ENCODE measurements at regions not wholly inside any gene's neighbourhood (a gene's known extent, or its start where the extent isn't known, plus 50 kb on each side); places are given as distances from the start of the nearest gene placed in this dataset.

DNA sequence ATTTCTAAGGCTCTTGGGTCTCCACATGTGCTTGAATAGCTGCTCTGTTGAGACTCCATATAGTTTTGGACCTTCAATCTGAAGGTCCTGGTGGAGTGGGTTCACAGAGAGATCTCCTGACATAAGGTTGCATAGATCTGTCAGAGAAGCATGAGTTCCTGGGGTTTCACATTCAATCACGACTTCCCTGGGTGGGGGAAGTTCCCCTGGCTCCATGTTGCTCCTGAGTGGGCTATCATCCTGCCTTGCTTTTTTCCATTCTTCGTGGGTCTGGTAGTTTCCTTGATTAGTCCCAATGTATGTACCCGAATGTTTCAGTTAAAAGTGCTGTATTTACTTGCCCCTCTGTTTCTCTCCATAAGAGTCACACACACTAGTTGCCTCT, 181.8 kb downstream of the RASSF9 start:
- Histone ChIP-seq H3K4me1 (ENCODE audit: insufficient read depth) (no peaks in the 10 kb centered on the region), H3K27me3 (no peaks in the 10 kb centered on the region), H3K4me3 (no peak overlapping the region), H3K27ac (no peak overlapping the region), H3K79me2 (no peaks in the 10 kb centered on the region), H3K9me2 (replicated peaks; ENCODE audit: insufficient read depth) (no peaks in the 10 kb centered on the region), H2AFZ (no peak overlapping the region), H3K36me3 (replicated peaks; ENCODE audit: insufficient read depth, low read depth) (no peaks in the 10 kb centered on the region), H3K4me2 (no peak overlapping the region), H4K20me1 (ENCODE audit: insufficient read depth, poor library complexity, severe bottlenecking) (no peaks in the 10 kb centered on the region), H3K9me3 (ENCODE audit: low read depth) (peaks cover 5% of the 10 kb centered on the region)
- DNase-seq (ENCODE audit: low spot score), result no peak
- whole genome bisulfite sequencing (ENCODE audit: low lambda C conversion rate, missing lambda C conversion rate), result 84% methylated on average over 3 of the region's 3 CpGs
- TF ChIP-seq EZH2phosphoT487 (IDR thresholded peaks at IDR 0.05; ENCODE audit: low read depth, severe bottlenecking, unreplicated experiment) (no peak), EZH2 (IDR thresholded peaks at IDR 0.05; ENCODE audit: borderline replicate concordance) (no peak)
- TF ChIP-seq, protein P1, sequence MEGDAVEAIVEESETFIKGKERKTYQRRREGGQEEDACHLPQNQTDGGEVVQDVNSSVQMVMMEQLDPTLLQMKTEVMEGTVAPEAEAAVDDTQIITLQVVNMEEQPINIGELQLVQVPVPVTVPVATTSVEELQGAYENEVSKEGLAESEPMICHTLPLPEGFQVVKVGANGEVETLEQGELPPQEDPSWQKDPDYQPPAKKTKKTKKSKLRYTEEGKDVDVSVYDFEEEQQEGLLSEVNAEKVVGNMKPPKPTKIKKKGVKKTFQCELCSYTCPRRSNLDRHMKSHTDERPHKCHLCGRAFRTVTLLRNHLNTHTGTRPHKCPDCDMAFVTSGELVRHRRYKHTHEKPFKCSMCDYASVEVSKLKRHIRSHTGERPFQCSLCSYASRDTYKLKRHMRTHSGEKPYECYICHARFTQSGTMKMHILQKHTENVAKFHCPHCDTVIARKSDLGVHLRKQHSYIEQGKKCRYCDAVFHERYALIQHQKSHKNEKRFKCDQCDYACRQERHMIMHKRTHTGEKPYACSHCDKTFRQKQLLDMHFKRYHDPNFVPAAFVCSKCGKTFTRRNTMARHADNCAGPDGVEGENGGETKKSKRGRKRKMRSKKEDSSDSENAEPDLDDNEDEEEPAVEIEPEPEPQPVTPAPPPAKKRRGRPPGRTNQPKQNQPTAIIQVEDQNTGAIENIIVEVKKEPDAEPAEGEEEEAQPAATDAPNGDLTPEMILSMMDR (IDR thresholded peaks at IDR 0.05; ENCODE audit: poor library complexity), result no peak

- no peaks in the 10 kb centered on the region for H3K9me2 ChIP-seq (replicated peaks; ENCODE audit: insufficient read depth)
- H3K9me3 ChIP-seq (ENCODE audit: low read depth), result peaks cover 5% of the 10 kb centered on the region
- H3K4me3 ChIP-seq, result no peak overlapping the region
- H4K20me1 ChIP-seq (ENCODE audit: insufficient read depth, poor library complexity, severe bottlenecking), result no peaks in the 10 kb centered on the region
- 89% methylated on average over 2 of the region's 2 CpGs for WGBS (ENCODE audit: low lambda C conversion rate, missing lambda C conversion rate)
- no peaks in the 10 kb centered on the region for H3K4me1 ChIP-seq (ENCODE audit: insufficient read depth)
- H3K36me3 ChIP-seq (replicated peaks; ENCODE audit: insufficient read depth, low read depth), result no peaks in the 10 kb centered on the region
- H3K4me2 ChIP-seq, result no peak overlapping the region
- no peaks in the 10 kb centered on the region for H3K27me3 ChIP-seq
- TF ChIP-seq, protein P1 (IDR thresholded peaks at IDR 0.05; ENCODE audit: poor library complexity), result no peak
- TF ChIP-seq EZH2 (IDR thresholded peaks at IDR 0.05; ENCODE audit: borderline replicate concordance) (no peak), EZH2phosphoT487 (IDR thresholded peaks at IDR 0.05; ENCODE audit: low read depth, severe bottlenecking, unreplicated experiment) (no peak)
- H3K79me2 ChIP-seq, result no peaks in the 10 kb centered on the region
- no peak for DNase-seq (ENCODE audit: low spot score)
- no peak overlapping the region for H2AFZ ChIP-seq
- no peak overlapping the region for H3K27ac ChIP-seq
These were observed 179.6 kb downstream of the RASSF9 start for GRCh38 chr12:85656561-85656960.

- Histone ChIP-seq H3K27me3 (no peaks in the 10 kb centered on the region), H3K4me3 (no peak overlapping the region), H2AFZ (no peak overlapping the region), H3K27ac (no peak overlapping the region), H4K20me1 (ENCODE audit: insufficient read depth, poor library complexity, severe bottlenecking) (no peaks in the 10 kb centered on the region), H3K4me2 (no peak overlapping the region), H3K79me2 (no peaks in the 10 kb centered on the region), H3K9me2 (replicated peaks; ENCODE audit: insufficient read depth) (no peaks in the 10 kb centered on the region), H3K36me3 (replicated peaks; ENCODE audit: insufficient read depth, low read depth) (no peaks in the 10 kb centered on the region), H3K9me3 (ENCODE audit: low read depth) (peaks cover 5% of the 10 kb centered on the region), H3K4me1 (ENCODE audit: insufficient read depth) (no peaks in the 10 kb centered on the region)
- no peak for TF ChIP-seq EZH2 (IDR thresholded peaks at IDR 0.05; ENCODE audit: borderline replicate concordance)
- TF ChIP-seq EZH2phosphoT487 (IDR thresholded peaks at IDR 0.05; ENCODE audit: low read depth, severe bottlenecking, unreplicated experiment), result no peak
- TF ChIP-seq, protein P1 (IDR thresholded peaks at IDR 0.05; ENCODE audit: poor library complexity), result no peak
- no peak for DNase-seq (ENCODE audit: low spot score)
- WGBS (ENCODE audit: low lambda C conversion rate, missing lambda C conversion rate), result 93% methylated on average over 2 of the region's 2 CpGs
These were observed 179.0 kb downstream of the RASSF9 start for GRCh38 chr12:85657251-85657650.
